GM19240 (cell line): ENCODE measurements at regions not wholly inside any gene's neighbourhood (a gene's known extent, or its start where the extent isn't known, plus 50 kb on each side); places are given as distances from the start of the nearest gene placed in this dataset.

Experiments
- DNase-seq: peaks from one replicate; pipeline ENCODE4 v3.0.0; 2011; ENCODE audit warnings: low spot score; ENCODE audit not compliant: insufficient read length

GRCh38 chr12:67582844-67583243 lies 65.7 kb upstream of the DYRK2 start:
- DNase-seq = no peak

GRCh38 chr12:67586951-67587350 lies 61.6 kb upstream of the DYRK2 start:
- no peak for DNase-seq

- DNase-seq = no peak
Observed at GRCh38 chr12:67589078-67589477, 59.5 kb upstream of the DYRK2 start.

GRCh38 chr12:67590149-67590790 lies 58.3 kb upstream of the DYRK2 start:
- no peak for DNase-seq

- DNase-seq = peak; percentile 1
Observed at GRCh38 chr12:67592228-67593011, 56.1 kb upstream of the DYRK2 start.

- no peak for DNase-seq
Observed at GRCh38 chr12:67593041-67593440, 55.5 kb upstream of the DYRK2 start.

GRCh38 chr12:67593461-67594330 lies 54.8 kb upstream of the DYRK2 start:
- DNase-seq = no peak

GRCh38 chr12:67594888-67595287 lies 53.7 kb upstream of the DYRK2 start:
- DNase-seq = no peak

GRCh38 chr12:67595365-67595764 lies 53.2 kb upstream of the DYRK2 start:
- DNase-seq = no peak

GRCh38 chr12:67598598-67598997 lies 49.9 kb upstream of the DYRK2 start:
- DNase-seq = no peak
